GM18861 (cell line): ENCODE measurements at regions not wholly inside any gene's neighbourhood (a gene's known extent, or its start where the extent isn't known, plus 50 kb on each side); places are given as distances from the start of the nearest gene placed in this dataset.

ENCODE experiments used
- ATAC-seq: cut with Tn5 transposase; IDR thresholded peaks from one replicate; pipeline ENCODE4 v1.9.1; 2021; ENCODE audit not compliant: unreplicated experiment

DNA sequence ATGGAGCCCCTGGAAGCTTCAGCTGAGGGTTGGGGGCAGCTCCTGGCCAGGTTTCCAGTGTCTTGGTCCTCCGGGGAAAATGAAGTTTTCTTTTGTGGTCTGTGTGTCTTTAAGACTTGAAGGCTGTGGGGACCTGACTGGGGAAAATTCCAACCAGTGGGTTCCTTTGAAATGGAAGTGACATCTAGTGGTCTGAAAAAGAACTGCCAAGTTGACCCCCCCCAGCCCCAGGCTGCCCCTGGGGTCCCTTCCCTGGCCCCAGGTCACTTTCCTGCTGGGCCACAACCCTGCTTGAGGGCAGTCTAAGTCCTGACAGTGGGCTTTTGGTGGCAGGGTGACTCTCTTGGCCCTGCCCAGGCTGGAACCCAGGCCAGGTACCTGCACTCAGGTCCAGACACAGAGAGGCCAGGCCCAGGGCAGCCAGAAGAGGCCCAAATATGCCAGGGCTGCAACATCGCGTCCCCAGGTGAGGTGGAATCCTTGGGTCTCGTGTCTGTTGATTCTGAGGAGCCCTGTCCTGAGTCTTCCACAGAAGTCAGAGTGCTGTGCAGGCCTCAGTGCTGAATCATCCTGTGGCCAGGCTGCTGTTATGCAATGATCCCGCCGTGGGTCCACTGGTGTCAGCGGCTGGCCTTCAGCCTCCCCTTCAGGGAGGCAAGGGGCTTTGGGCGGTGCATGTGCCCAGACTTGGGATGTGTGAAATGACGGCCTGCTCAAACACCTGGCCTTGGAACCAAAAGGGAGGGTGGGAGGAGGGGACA is 68.4 kb downstream of the VEGFA start:
- ATAC-seq = no peak

DNA sequence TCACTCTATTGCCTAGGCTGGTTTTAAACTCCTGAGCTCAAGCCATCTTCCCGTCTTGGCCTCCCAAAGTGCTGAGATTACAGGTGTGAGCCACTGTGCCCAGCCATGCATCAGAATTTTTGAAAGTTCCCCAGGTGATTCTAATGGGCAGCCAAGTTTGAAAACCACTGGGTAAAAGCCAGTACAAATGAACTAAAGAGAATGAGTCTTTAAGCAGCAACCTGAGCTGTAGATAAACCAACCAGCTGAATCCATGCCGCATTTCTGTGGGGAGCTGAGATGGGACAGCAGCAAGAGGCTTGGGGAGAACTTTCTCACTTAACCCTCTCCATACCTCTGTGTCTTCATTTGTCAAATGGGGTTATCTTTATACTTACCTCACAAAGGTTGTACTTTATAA is 67.5 kb downstream of the VEGFA start:
- ATAC-seq = no peak

DNA sequence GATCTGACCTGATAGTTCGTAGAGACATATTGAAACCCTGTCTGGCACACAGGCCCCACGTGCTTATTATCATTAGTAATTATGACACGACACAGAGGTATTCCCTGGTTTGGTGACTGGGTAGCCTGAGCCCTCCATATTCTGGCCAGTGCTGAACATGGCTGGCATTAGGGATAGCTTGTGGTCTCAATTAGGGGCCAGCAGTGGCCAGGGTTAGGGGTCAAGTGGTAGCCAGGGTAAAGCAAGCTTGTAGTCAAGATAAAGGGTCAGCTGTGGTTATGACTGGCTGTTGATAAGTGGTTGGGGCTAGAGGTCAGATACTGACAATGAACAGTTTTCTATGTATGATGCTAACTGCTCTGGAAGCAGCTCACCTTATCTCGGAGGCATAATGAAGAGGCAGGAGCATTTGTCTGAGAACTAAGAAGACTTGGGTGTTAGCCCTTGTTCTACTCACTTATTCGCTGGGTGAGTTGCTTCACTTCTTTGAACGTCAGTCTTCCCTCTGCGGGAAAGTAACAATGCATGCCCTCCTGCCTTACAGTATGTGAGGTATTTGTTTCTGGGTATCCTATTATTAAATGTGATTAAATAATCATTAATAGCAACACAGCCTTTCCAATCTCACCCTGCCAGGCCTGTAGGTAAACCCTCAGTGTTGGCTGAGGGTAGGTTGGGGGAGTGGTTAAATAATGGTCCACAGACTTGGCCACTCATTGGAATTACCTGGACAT is 66.7 kb downstream of the VEGFA start:
- no peak for ATAC-seq
